Lower leg skin (tissue), 3 donors: ENCODE measurements at regions not wholly inside any gene's neighbourhood (a gene's known extent, or its start where the extent isn't known, plus 50 kb on each side); places are given as distances from the start of the nearest gene placed in this dataset.

Experiments
- POLR2A ChIP-seq, 2 donors: fragments of 450-650 bp; IDR thresholded peaks; one replicate each; pipeline ENCODE4 v1.6.1; 2016 to 2017; ENCODE audit warnings: antibody characterized with exemption in 2 of 2, mild to moderate bottlenecking in 1 of 2, moderate library complexity in 1 of 2
- TF ChIP-seq, protein P1 (sequence below), 3 donors: fragments of 450-650 bp; IDR thresholded peaks; one replicate each; pipeline ENCODE4 v1.5.1; 2016; ENCODE audit warnings: antibody characterized with exemption in 3 of 3, mild to moderate bottlenecking in 3 of 3, moderate library complexity in 2 of 3

DNA sequence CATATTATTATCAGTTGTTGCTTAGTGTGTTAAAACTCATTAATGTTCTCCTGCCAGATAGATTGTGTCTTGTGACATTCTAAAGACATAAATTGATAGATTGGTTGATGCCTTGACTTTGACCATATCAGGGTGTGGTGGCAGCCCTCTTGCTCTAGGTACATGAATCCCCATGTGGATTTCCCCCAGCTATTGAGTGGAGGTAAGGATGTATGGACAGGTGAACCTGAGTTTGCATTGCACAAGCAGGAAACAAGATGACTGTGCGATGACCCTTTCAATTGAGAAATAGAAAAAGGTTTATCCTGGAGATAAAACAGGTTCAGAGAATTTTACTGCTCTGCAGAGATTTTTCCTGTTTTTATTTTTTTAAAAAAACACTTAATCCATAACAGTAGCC is 619.2 kb downstream of the SPRY1 start:
- TF ChIP-seq, protein P1, sequence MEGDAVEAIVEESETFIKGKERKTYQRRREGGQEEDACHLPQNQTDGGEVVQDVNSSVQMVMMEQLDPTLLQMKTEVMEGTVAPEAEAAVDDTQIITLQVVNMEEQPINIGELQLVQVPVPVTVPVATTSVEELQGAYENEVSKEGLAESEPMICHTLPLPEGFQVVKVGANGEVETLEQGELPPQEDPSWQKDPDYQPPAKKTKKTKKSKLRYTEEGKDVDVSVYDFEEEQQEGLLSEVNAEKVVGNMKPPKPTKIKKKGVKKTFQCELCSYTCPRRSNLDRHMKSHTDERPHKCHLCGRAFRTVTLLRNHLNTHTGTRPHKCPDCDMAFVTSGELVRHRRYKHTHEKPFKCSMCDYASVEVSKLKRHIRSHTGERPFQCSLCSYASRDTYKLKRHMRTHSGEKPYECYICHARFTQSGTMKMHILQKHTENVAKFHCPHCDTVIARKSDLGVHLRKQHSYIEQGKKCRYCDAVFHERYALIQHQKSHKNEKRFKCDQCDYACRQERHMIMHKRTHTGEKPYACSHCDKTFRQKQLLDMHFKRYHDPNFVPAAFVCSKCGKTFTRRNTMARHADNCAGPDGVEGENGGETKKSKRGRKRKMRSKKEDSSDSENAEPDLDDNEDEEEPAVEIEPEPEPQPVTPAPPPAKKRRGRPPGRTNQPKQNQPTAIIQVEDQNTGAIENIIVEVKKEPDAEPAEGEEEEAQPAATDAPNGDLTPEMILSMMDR (IDR thresholded peaks at IDR 0.05) = no peak
- TF ChIP-seq POLR2A (IDR thresholded peaks at IDR 0.05) = no peak
